CD14-positive monocyte (primary cell): ENCODE measurements at regions not wholly inside any gene's neighbourhood (a gene's known extent, or its start where the extent isn't known, plus 50 kb on each side); places are given as distances from the start of the nearest gene placed in this dataset.

Source experiments
- DNase-seq, 3 donors: peaks; one replicate each; pipeline ENCODE4 v3.0.0-alpha.2; 2011 to 2022
- H2AFZ ChIP-seq: 2 replicates; pipeline ENCODE4 v1.6.0; 2012; ENCODE audit warnings: mild to moderate bottlenecking, low read depth, low read length, inconsistent platforms; ENCODE audit not compliant: insufficient read depth, poor library complexity, severe bottlenecking
- H3K27ac ChIP-seq, 2 donors: 1 replicate in 1 of 2; 2 replicates in 1 of 2; pipeline ENCODE4 v1.5.1; 2012 to 2013; ENCODE audit warnings: low read length in 2 of 2, control low read depth in 1 of 2, inconsistent platforms in 1 of 2, low read depth in 1 of 2, mild to moderate bottlenecking in 1 of 2
- H3K27me3 ChIP-seq, 2 donors: one replicate each; pipeline versions ENCODE4 v1.6.0 to v1.6.1; 2011 to 2013; ENCODE audit warnings: low read length in 2 of 2; ENCODE audit not compliant: control insufficient read depth in 2 of 2, insufficient read depth in 2 of 2
- H3K36me3 ChIP-seq, 2 donors: replicated peaks in 1 of 2; 1 replicate in 1 of 2; 2 replicates in 1 of 2; pipeline versions ENCODE4 v1.5.1 to v1.6.1; 2012 to 2013; ENCODE audit warnings: low read length in 2 of 2, control low read depth in 1 of 2, inconsistent platforms in 1 of 2, mild to moderate bottlenecking in 1 of 2; ENCODE audit not compliant: insufficient read depth in 2 of 2, control insufficient read depth in 1 of 2
- H3K4me1 ChIP-seq, 2 donors: 1 replicate in 1 of 2; 2 replicates in 1 of 2; pipeline versions ENCODE4 v1.5.1 to v1.6.1; 2012 to 2013; ENCODE audit warnings: low read length in 2 of 2, control low read depth in 1 of 2, inconsistent platforms in 1 of 2, mild to moderate bottlenecking in 1 of 2, moderate library complexity in 1 of 2; ENCODE audit not compliant: insufficient read depth in 2 of 2, control insufficient read depth in 1 of 2
- H3K4me2 ChIP-seq: replicated peaks from 2 replicates; pipeline ENCODE3; 2012; ENCODE audit warnings: low read length, moderate library complexity, mild to moderate bottlenecking; ENCODE audit not compliant: poor library complexity, severe bottlenecking; ENCODE audit errors: extremely low read depth
- H3K4me3 ChIP-seq, 3 experiments: fragments of 200-600 bp in 1 of 3; sonication (generic) in 1 of 3; replicated peaks in 1 of 3; 1 replicate in 2 of 3; 2 replicates in 1 of 3; pipeline ENCODE4 v1.5.1; 2011 to 2013; ENCODE audit warnings: low read length in 3 of 3, mild to moderate bottlenecking in 3 of 3, control low read depth in 2 of 3, low read depth in 2 of 3, inconsistent platforms in 1 of 3, moderate library complexity in 1 of 3
- H3K79me2 ChIP-seq: 2 replicates; pipeline ENCODE4 v1.6.0; 2012; ENCODE audit warnings: mild to moderate bottlenecking, control low read depth, inconsistent platforms, low read length, moderate library complexity; ENCODE audit not compliant: insufficient read depth
- H3K9ac ChIP-seq: 2 replicates; pipeline ENCODE4 v1.6.0; 2017; ENCODE audit warnings: low read length, mild to moderate bottlenecking; ENCODE audit not compliant: insufficient read depth, poor library complexity, severe bottlenecking
- H3K9me3 ChIP-seq, 2 donors: replicated peaks in 1 of 2; 1 replicate in 1 of 2; 2 replicates in 1 of 2; pipeline versions ENCODE4 v1.5.1 to v1.6.1; 2012 to 2013; ENCODE audit warnings: low read length in 2 of 2, control low read depth in 1 of 2; ENCODE audit not compliant: control insufficient read depth in 1 of 2, insufficient read depth in 1 of 2
- H4K20me1 ChIP-seq: 2 replicates; pipeline ENCODE4 v1.6.0; 2012; ENCODE audit warnings: mild to moderate bottlenecking, low read length, control low read depth, moderate library complexity; ENCODE audit not compliant: insufficient read depth
- H3K27ac Mint-ChIP-seq, 7 donors: one replicate each; pipeline ENCODE4 v1.8.0; 2020; ENCODE audit warnings: mild to moderate bottlenecking in 7 of 7, mixed read lengths in 7 of 7, moderate library complexity in 6 of 7, inconsistent platforms in 2 of 7
- H3K27me3 Mint-ChIP-seq, 3 donors: one replicate each; pipeline ENCODE4 v1.8.0; 2021 to 2022; ENCODE audit warnings: low read depth in 3 of 3, mild to moderate bottlenecking in 3 of 3, mixed read lengths in 3 of 3, moderate library complexity in 3 of 3, inconsistent platforms in 1 of 3
- H3K36me3 Mint-ChIP-seq, 2 donors: one replicate each; pipeline ENCODE4 v1.8.0; 2020; ENCODE audit warnings: mixed read lengths in 2 of 2, inconsistent platforms in 1 of 2, mild to moderate bottlenecking in 1 of 2
- H3K4me1 Mint-ChIP-seq: one replicate; pipeline ENCODE4 v1.8.0; 2020; ENCODE audit warnings: mild to moderate bottlenecking, mixed read lengths
- H3K4me3 Mint-ChIP-seq, 2 donors: one replicate each; pipeline ENCODE4 v1.8.0; 2020; ENCODE audit warnings: mild to moderate bottlenecking in 2 of 2, mixed read lengths in 2 of 2, moderate library complexity in 1 of 2
- H3K9me3 Mint-ChIP-seq, 7 donors: one replicate each; pipeline ENCODE4 v1.8.0; 2020 to 2022; ENCODE audit warnings: mixed read lengths in 7 of 7, mild to moderate bottlenecking in 6 of 7, moderate library complexity in 6 of 7, inconsistent platforms in 2 of 7
- WGBS: methylation state at CpG from one replicate; pipeline ENCODE4 v1.1.5; 2013; ENCODE audit warnings: missing lambda C conversion rate; ENCODE audit not compliant: insufficient coverage; 5-methylcytosine and 5-hydroxymethylcytosine counted together
- intact Hi-C, 2 donors: fragments of 100-400 bp; cut with micrococcal nuclease; formaldehyde crosslinking; loops; one replicate each; pipeline versions ENCODE4 v1.15.0 to v1.15.1; 2023
- TF ChIP-seq, protein P1 (sequence below): fragments of 200-600 bp; IDR thresholded peaks from one replicate; pipeline ENCODE4 v1.8.0; 2022; ENCODE audit warnings: antibody characterized with exemption, mild to moderate bottlenecking

DNA sequence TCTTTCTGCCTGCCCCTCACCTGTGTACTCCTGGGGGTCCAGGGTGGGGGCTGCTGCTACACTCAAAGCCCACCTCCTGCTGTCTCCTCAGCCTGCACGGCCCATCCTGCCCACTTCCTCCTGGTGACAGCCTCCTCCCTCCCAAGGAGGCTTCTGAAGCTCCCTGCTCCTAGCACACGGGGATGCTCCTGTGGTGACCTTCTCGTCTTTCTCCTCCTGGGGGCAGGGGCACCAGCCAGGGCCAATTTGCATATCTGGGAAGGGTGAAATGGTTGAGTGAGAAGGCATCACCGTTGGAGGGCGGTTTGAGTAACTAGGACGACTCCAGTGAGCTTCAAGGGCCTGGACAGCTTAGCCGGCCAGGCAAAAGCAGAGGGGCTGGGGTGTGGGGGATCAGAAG is 51.9 kb upstream of the COL5A1 start:
- no peak overlapping the region for H3K4me3 Mint-ChIP-seq
- H3K9ac ChIP-seq = no peak overlapping the region
- H3K79me2 ChIP-seq = no peaks in the 10 kb centered on the region
- intact Hi-C loops = no loop called here
- WGBS = 89% methylated on average over 5 of the region's 7 CpGs
- H3K36me3 Mint-ChIP-seq = no peaks in the 10 kb centered on the region
- no peaks in the 10 kb centered on the region for H3K4me1 ChIP-seq
- no peaks in the 10 kb centered on the region for H3K9me3 ChIP-seq
- H2AFZ ChIP-seq = no peak overlapping the region
- H3K27me3 Mint-ChIP-seq = peaks cover 4 to 8% (median 6%) of the 10 kb centered on the region in 3 donors
- no peak overlapping the region for H3K4me3 ChIP-seq
- no peaks in the 10 kb centered on the region for H3K36me3 ChIP-seq
- H4K20me1 ChIP-seq = no peaks in the 10 kb centered on the region
- no peaks in the 10 kb centered on the region for H3K9me3 Mint-ChIP-seq
- H3K27me3 ChIP-seq = peaks cover 0 to 2% of the 10 kb centered on the region in 2 donors
- no peak overlapping the region for H3K27ac Mint-ChIP-seq
- DNase-seq = no peak
- TF ChIP-seq, protein P1, sequence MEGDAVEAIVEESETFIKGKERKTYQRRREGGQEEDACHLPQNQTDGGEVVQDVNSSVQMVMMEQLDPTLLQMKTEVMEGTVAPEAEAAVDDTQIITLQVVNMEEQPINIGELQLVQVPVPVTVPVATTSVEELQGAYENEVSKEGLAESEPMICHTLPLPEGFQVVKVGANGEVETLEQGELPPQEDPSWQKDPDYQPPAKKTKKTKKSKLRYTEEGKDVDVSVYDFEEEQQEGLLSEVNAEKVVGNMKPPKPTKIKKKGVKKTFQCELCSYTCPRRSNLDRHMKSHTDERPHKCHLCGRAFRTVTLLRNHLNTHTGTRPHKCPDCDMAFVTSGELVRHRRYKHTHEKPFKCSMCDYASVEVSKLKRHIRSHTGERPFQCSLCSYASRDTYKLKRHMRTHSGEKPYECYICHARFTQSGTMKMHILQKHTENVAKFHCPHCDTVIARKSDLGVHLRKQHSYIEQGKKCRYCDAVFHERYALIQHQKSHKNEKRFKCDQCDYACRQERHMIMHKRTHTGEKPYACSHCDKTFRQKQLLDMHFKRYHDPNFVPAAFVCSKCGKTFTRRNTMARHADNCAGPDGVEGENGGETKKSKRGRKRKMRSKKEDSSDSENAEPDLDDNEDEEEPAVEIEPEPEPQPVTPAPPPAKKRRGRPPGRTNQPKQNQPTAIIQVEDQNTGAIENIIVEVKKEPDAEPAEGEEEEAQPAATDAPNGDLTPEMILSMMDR = no peak
- H3K4me2 ChIP-seq = no peak overlapping the region
- H3K27ac ChIP-seq = no peak overlapping the region
- H3K4me1 Mint-ChIP-seq = no peaks in the 10 kb centered on the region

DNA sequence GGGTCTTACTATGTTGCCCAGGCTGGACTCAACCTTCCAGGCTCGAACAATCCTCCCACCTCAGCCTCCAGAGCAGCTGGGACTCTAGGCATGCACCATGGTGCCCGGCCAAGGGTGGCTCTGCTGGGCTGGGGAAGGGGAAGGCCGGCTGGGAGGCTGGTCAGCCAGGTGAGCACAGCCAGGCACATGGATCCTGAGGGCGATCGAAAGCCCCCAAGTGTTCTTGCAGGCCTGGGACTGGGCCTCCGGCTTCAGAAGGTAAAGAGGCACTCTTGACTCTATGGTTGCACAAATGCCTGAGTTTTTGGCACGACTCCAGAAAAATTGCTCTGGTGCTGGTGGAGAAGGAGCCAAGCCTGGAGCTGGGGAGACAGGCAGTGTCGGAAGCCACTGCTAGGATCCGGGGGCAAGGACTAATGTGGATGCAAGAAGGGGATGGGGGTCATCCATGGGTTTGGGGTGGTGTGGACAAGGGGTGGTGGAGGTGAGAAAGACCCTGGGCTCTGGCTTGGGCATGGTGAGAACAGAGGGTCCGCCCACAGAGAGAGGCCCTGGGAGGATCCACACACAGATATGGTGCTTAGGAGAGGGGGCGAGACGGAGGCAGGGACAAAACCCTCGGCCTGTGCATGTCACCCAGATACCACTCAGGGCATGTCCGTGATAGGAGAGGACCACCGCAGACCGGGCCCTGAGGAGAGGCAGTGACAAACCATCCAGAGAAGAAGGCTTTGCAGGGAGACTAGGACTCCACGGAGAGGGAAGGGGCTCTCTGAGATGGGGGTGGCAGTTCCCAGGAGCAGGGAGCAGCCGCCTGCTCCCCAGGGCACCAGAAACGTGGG is 51.1 kb upstream of the COL5A1 start:
- Histone ChIP-seq H3K4me3 (no peak overlapping the region), H2AFZ (no peak overlapping the region), H3K4me2 (no peak overlapping the region), H3K9me3 (peaks cover 0 to 6% of the 10 kb centered on the region in 2 donors), H3K36me3 (no peaks in the 10 kb centered on the region), H3K27ac (no peak overlapping the region), H3K4me1 (no peaks in the 10 kb centered on the region), H4K20me1 (no peaks in the 10 kb centered on the region), H3K9ac (no peak overlapping the region), H3K27me3 (peaks cover 0 to 2% of the 10 kb centered on the region in 2 donors), H3K79me2 (no peaks in the 10 kb centered on the region)
- H3K36me3 Mint-ChIP-seq = no peaks in the 10 kb centered on the region
- 91% methylated on average over 15 of the region's 19 CpGs for WGBS
- no peaks in the 10 kb centered on the region for H3K4me1 Mint-ChIP-seq
- TF ChIP-seq, protein P1 = no peak
- H3K9me3 Mint-ChIP-seq = no peaks in the 10 kb centered on the region
- DNase-seq = no peak
- H3K27me3 Mint-ChIP-seq = peaks cover 2 to 4% (median 4%) of the 10 kb centered on the region in 3 donors
- no peak overlapping the region for H3K4me3 Mint-ChIP-seq
- intact Hi-C loops = no loop called here
- H3K27ac Mint-ChIP-seq = peak overlapping the region in 1 of 7 donors; percentile 76
